ENCODE measurements at regions not wholly inside any gene's neighbourhood (a gene's known extent, or its start where the extent isn't known, plus 50 kb on each side); places are given as distances from the start of the nearest gene placed in this dataset.

DNA sequence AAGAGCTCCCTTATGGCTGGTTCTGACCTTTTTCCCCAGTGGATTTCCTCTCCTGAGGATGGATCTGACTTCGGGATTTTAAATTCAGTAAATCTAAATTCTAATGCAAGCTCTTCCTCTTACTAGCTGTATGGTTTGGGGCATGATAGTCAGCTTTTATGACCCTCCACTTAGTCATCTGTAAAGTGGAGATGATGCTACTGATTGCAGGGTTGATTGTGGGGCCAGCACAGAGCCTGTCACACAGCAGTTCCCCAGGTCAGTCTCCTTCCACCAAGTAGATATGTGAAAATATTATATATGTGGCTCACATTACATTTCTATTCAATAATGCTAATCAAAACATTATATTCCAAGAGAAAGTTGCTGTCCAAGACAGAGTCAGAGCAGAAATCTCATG is 141.3 kb upstream of the UBE2E1 start:
- no peaks in the 10 kb centered on the region for H3K36me3 ChIP-seq (replicated peaks; ENCODE audit: low read depth, low read length)
- no peaks in the 10 kb centered on the region for H3K27me3 ChIP-seq (ENCODE audit: low read depth, low read length)
- no peaks in the 10 kb centered on the region for H3K9me3 ChIP-seq (ENCODE audit: insufficient read depth, low read length)
- H3K9ac ChIP-seq (ENCODE audit: low read length), result no peak overlapping the region
- TF ChIP-seq EZH2phosphoT487 (IDR thresholded peaks at IDR 0.05; ENCODE audit: low read depth), result no peak
- TF ChIP-seq, protein P1, sequence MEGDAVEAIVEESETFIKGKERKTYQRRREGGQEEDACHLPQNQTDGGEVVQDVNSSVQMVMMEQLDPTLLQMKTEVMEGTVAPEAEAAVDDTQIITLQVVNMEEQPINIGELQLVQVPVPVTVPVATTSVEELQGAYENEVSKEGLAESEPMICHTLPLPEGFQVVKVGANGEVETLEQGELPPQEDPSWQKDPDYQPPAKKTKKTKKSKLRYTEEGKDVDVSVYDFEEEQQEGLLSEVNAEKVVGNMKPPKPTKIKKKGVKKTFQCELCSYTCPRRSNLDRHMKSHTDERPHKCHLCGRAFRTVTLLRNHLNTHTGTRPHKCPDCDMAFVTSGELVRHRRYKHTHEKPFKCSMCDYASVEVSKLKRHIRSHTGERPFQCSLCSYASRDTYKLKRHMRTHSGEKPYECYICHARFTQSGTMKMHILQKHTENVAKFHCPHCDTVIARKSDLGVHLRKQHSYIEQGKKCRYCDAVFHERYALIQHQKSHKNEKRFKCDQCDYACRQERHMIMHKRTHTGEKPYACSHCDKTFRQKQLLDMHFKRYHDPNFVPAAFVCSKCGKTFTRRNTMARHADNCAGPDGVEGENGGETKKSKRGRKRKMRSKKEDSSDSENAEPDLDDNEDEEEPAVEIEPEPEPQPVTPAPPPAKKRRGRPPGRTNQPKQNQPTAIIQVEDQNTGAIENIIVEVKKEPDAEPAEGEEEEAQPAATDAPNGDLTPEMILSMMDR (IDR thresholded peaks at IDR 0.05; ENCODE audit: low read depth, low read length), result no peak
- H3K4me3 ChIP-seq (ENCODE audit: low read length), result no peak overlapping the region
- H3K4me2 ChIP-seq (ENCODE audit: low read length), result no peak overlapping the region
- H3K79me2 ChIP-seq (ENCODE audit: low read length), result no peaks in the 10 kb centered on the region
- no peak overlapping the region for H2AFZ ChIP-seq (ENCODE audit: low read depth, low read length)
- no peak overlapping the region for H3K27ac ChIP-seq (ENCODE audit: low read length)
- peaks cover under 1% of the 10 kb centered on the region; the same call in 1 of the 2 replicates for H3K4me1 ChIP-seq (ENCODE audit: low read length)
- H4K20me1 ChIP-seq (ENCODE audit: insufficient read depth, low read length), result no peaks in the 10 kb centered on the region

DNA sequence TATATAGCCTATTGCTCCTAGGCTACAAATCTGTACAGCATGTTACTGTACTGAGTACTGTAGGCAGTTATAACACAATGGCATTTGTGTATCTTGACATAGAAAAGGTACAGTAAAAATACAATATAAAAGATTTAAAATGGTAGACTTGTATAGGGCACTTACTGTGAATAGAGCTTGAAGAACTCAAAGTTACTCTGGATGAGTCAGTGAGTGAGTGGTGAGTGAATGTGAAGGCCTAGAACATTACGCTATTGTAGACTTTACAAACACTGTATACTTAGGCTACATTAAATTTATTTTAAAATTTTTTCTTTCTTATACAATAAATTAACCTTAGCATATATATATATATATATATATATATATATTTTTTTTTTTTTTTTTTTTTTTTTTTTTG is 140.0 kb upstream of the UBE2E1 start:
- Histone ChIP-seq H3K9me3 (ENCODE audit: insufficient read depth, low read length) (no peaks in the 10 kb centered on the region), H3K79me2 (ENCODE audit: low read length) (no peaks in the 10 kb centered on the region), H3K4me3 (ENCODE audit: low read length) (no peak overlapping the region), H2AFZ (ENCODE audit: low read depth, low read length) (no peak overlapping the region), H3K27ac (ENCODE audit: low read length) (no peak overlapping the region), H3K27me3 (ENCODE audit: low read depth, low read length) (peaks cover 3% of the 10 kb centered on the region), H3K9ac (ENCODE audit: low read length) (no peak overlapping the region), H3K4me1 (ENCODE audit: low read length) (no peaks in the 10 kb centered on the region), H3K4me2 (ENCODE audit: low read length) (no peak overlapping the region), H3K36me3 (replicated peaks; ENCODE audit: low read depth, low read length) (no peaks in the 10 kb centered on the region), H4K20me1 (ENCODE audit: insufficient read depth, low read length) (no peaks in the 10 kb centered on the region)
- TF ChIP-seq, protein P1 (IDR thresholded peaks at IDR 0.05; ENCODE audit: low read depth, low read length), result no peak
- no peak for TF ChIP-seq EZH2phosphoT487 (IDR thresholded peaks at IDR 0.05; ENCODE audit: low read depth)

DNA sequence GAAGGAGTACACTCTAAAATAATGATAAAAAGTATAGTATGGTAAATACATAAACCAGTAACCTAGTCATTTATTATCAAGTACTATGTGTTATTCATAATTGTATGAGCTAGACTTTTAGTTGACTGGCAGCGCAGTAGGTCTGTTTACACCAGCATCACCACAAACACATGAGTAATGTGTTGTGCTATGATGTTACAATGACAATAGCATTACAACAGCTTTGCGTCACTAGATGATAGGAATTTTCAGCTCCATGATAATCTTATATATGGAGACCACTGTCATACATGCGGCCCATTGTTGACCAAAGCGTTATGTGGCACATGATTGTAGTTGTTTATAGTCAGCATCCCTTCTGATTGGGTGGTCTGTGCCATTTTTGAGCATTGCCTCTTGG is 138.9 kb upstream of the UBE2E1 start:
- Histone ChIP-seq H3K9ac (ENCODE audit: low read length) (no peak overlapping the region), H3K9me3 (ENCODE audit: insufficient read depth, low read length) (no peaks in the 10 kb centered on the region), H4K20me1 (ENCODE audit: insufficient read depth, low read length) (no peaks in the 10 kb centered on the region), H3K4me2 (ENCODE audit: low read length) (no peak overlapping the region), H3K27me3 (ENCODE audit: low read depth, low read length) (peaks cover 12% of the 10 kb centered on the region), H2AFZ (ENCODE audit: low read depth, low read length) (no peak overlapping the region), H3K4me3 (ENCODE audit: low read length) (no peak overlapping the region), H3K4me1 (ENCODE audit: low read length) (no peaks in the 10 kb centered on the region), H3K79me2 (ENCODE audit: low read length) (no peaks in the 10 kb centered on the region), H3K27ac (ENCODE audit: low read length) (no peak overlapping the region), H3K36me3 (replicated peaks; ENCODE audit: low read depth, low read length) (no peaks in the 10 kb centered on the region)
- TF ChIP-seq EZH2phosphoT487 (IDR thresholded peaks at IDR 0.05; ENCODE audit: low read depth), result no peak
- TF ChIP-seq, protein P1 (IDR thresholded peaks at IDR 0.05; ENCODE audit: low read depth, low read length), result no peak

DNA sequence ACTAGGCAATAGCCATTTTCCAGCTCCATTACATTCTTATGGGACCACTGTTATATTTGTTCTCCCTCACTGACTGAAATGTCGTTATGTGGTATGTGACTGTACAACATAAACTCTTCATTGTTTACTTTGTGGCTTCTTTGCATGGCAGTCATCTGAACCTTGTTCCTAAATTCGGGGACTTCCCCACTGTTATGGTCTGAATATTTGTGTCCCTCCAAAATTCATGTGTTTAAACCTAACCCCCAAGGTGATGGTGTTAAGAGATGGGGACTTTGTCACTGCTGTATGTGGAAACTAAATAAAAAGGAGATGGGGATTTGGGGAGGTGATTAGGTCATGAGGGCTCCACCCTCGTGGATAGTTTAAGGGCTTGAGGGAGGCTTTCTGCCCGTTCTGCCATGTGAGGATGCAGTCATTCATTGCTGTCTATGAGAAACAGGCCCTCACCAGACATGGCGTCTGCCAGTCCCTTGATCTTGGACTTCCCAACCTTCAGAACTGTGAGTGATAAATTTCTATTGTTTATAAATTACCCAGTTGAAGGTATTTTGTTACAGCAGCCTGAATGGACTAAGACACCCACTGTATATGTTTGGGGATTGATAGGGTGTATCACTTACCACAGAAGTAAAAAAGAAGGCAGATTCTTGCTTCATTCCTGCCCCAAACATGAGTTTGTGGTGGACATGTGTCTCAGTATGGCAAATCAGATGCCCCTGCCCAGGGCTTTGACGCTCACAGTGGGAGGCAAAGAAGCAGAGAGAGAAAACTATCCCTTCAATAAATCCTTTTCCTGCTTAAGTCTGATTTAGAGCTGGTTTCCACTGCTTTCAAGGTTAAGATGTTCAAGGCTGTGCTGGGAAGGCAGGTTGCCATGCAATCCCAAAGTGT is 138.0 kb upstream of the UBE2E1 start:
- Histone ChIP-seq H4K20me1 (ENCODE audit: insufficient read depth, low read length) (no peaks in the 10 kb centered on the region), H3K27ac (ENCODE audit: low read length) (no peak overlapping the region), H3K27me3 (ENCODE audit: low read depth, low read length) (peaks cover 21% of the 10 kb centered on the region), H3K4me2 (ENCODE audit: low read length) (no peak overlapping the region), H3K79me2 (ENCODE audit: low read length) (no peaks in the 10 kb centered on the region), H3K9ac (ENCODE audit: low read length) (no peak overlapping the region), H3K9me3 (ENCODE audit: insufficient read depth, low read length) (no peaks in the 10 kb centered on the region), H3K4me3 (ENCODE audit: low read length) (no peak overlapping the region), H3K4me1 (ENCODE audit: low read length) (no peaks in the 10 kb centered on the region), H3K36me3 (replicated peaks; ENCODE audit: low read depth, low read length) (no peaks in the 10 kb centered on the region), H2AFZ (ENCODE audit: low read depth, low read length) (no peak overlapping the region)
- no peak for TF ChIP-seq EZH2phosphoT487 (IDR thresholded peaks at IDR 0.05; ENCODE audit: low read depth)
- TF ChIP-seq, protein P1 (IDR thresholded peaks at IDR 0.05; ENCODE audit: low read depth, low read length), result no peak
